Hematopoietic multipotent progenitor cell treated with erythropoietin and hydrocortisone succinate and interleukin-3 and kit ligand, for 15 days (in vitro differentiated cells): ENCODE measurements at regions not wholly inside any gene's neighbourhood (a gene's known extent, or its start where the extent isn't known, plus 50 kb on each side); places are given as distances from the start of the nearest gene placed in this dataset.
"Not testable (repeated sequence)": the region's sequence is repeated elsewhere in the genome, so short reads cannot be mapped to it uniquely, and the experiment has no call there.

ENCODE experiments used
- DNase-seq: peaks from one replicate; pipeline ENCODE4 v3.0.0-alpha.2; 2015; ENCODE audit warnings: low spot score

DNA sequence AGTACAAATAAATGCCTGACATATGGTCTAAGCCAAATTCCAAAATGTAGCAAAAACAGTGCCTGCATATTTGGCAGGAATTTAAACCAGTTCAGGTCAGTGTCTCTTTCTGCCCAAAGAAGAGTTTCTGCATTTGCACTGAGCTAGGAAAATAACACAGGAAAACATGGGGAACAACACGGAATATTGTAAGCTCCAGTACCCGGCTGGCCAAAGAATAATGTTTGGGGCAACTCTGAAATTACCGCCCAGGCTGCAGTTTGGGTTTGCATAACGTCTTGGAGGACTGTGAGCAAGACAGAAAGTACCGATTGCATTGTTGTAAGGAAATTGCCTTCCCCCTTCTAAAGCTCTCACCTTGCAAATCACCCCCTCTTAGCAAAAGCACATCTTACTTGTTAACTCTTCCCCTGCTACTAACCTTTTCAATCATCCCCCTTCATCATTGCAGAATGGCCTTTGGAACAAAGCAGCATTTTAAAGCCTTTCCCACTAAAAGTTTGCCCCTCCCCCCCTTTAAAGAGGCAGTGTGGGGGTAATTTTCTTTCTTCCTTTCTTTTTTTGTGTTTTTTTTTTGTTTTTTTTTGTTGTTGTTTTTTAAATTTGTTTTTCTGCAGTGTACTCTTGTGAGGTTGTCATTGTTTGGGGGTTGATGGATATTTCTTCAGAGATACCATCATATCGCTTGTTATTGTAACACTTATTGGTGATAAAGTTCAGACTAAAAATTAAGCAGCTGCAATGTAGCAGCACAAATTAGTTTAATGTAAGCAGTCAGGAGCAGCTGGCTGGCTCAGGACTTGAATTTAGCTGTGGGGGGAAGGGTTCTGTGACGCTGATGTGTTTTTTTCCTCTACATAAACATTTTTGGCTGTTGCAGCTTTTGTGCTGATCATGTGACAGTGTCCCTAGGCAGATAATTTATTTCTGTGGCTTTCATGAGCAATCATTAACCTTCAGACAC, 100.0 kb upstream of the CITED2 start:
- DNase-seq: peak; percentile 84

DNA sequence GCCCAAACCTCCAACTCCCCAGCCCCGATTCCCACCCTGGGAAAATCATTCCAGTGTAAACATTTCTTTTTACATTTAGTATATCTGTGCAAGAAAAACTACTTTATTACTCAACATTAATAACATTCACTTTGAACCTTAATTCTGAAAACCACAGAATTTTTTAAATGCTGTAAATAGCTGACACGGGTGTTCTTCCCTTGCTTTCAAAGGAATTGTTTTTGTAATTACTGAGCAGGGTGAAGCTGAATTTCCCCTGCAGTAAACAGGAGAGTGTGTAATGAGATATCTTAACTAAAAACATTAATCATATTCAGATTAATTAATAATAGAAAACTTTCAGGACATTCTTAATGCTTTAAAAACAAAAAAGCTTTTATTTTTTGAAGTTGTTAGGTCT, 99.3 kb upstream of the CITED2 start:
- DNase-seq: no peak

DNA sequence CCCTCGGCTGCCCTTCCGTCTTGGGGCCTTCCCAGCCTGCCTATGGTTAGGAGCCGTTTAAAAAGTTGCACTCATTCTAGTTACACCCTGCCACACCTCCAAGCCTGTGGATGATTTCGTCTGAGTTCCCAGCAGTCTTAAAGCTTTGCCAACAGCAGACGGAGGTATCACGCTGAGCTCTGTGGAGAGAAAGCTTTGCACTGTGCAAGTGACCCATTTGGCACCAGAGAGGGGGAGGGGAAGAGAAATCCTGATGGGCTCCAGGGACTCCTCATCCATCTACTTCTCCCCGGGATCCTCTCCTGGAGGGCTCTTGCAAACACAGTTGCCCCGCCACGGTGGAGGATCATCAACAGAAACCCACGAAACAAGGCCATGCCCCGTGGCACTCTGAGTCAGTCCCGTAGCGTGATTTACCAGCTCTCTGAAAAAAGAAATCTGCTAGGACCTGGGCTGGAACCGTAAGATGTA, 98.8 kb upstream of the CITED2 start:
- DNase-seq: peak; percentile 74

DNA sequence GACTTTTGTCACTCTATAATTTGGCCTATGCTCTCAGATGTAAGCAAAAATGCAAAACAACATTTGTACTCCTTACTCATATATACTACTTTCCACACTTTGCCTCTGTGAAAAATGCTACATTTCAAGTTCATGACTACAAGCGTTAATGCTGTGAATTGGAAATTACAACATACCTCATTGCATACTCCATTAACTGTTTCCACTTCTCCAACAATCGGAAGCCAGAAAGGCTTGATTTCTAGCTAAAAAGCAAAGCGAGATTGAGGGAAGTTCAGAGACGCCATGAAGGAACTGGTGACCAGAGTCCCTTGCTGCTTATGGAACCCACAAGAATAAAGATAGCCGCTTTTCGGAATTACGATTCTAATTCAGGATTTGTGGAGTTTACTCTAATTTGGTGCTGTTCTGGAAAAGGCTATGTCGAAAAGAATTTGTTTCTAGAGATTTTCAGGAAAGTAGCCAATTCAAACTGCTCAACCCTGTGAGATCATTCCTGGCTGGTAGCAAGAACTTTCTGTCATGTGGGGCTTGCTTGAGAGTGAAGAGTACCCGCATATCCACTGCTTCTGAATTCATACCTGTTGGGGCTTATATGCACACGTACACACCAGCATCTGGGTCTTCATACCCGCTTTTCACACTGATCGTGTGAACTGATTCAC, 98.0 kb upstream of the CITED2 start:
- DNase-seq: no peak

DNA sequence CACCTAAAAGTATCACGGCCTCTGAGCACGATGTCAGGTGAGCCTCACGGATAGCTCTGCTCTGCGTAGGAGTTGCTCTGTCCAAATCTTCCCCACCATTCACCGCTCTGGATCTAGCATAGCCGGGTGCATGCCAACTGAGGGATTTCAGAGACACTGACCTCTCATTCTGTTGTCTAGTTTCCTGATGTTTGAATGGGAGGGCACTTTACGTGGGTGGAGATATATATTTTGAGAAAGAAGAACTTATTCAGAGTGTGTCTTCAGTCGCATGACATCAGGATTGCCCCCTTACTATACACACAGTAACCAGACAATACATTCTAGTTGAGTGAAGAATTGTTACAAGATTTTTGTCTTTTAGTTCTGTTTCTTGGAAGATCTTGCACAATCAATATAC, 96.5 kb upstream of the CITED2 start:
- no peak for DNase-seq

DNA sequence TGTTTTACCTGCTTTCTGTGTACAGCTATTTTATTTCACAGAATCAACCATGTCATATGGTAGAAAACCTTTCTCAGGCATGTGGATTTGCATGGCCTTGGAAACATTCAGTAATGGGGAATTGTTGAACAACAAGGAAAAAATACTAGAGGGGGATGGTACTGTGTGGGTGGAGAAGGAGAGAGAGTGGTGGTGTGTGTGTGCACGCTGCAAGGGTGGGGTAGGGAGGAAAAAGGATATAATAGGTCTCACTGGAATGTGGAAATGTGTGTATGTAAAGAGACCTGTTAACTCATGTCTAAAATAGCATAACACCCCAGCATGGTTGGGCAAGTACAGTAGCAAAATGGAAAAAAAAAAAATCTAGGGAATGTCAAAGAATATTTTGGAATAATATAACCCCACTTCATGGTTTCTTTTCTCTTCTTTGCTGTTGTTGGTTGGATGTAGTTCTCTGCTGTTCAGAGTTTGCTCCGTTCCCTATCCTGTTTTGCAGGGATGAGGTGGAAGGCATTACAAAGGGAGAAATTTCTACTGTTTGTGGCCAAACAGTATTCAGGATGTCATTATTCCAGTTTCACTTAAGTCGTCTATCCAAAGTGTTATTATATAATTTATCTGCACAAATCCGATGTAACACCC, 93.9 kb upstream of the CITED2 start:
- DNase-seq: no peak

DNA sequence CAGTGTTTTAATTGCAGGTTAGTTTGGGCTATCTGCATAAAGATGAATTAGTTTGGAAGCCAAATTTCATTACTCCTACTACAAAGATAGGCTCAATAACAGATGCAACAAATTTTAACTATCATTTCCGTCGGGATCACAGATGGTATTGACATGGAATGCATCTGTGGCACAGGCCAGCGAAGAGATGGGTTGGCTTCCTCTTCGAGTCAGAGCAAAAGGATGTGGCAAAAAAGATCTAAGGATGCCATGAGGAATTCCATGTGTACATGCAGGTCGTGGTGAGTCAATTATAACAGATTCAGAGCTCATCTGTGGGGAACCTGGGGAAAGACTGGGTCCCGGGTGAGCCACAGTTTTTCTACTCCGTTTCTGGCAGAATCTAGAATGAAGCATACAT, 83.0 kb upstream of the CITED2 start:
- DNase-seq: no peak

DNA sequence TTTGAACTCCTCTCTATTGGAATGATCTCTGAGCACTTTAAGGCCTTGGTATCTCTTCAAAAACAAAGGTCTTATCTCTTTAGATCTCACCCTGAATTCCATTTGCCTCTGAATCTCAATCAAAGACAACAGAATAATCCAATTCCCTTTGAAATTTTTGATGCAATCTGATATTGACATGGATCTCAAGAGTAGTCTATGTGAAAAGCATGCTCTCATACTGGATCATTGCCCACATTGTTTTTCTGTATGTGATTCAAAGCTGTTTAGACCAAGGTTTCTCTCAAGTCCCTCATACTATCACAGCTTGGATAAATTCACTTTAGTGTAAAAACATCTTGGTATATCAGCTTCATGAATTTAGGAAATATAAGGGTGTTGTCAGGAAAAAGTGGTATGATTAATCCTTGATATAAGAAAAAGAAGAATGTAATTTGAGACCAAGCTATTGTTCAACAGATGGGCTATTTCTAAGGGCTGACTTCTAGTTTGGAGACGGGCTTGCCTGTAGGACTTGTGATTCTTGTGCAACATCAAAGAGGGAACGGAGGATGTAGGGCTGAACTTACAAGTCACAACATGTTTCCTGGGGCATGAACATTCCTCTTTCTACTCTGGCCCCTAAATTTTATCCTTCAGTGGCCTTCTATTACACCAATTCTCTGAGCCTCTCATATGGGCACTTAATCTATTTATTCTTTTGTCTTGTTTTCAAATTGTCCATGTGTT, 77.9 kb upstream of the CITED2 start:
- no peak for DNase-seq

DNA sequence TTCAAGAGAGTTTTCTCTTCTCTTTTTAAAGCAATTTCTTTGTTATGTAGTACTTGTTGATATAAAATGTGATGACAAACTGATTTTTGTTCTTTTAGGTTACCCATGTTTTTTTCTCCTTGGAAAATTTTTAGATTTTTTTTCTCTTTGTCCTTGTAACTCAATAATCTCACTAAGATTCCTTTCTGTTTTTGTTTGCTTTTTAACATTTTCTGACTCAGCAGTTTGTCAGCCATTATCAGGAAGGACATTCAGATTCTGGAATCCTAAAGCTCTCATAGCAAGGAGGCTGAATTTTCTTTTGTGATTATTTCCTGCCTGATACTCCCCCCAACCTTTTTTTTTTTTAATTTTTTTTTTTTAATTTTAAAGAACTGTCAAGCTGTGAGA, 75.2 kb upstream of the CITED2 start:
- peak; percentile 38 for DNase-seq

DNA sequence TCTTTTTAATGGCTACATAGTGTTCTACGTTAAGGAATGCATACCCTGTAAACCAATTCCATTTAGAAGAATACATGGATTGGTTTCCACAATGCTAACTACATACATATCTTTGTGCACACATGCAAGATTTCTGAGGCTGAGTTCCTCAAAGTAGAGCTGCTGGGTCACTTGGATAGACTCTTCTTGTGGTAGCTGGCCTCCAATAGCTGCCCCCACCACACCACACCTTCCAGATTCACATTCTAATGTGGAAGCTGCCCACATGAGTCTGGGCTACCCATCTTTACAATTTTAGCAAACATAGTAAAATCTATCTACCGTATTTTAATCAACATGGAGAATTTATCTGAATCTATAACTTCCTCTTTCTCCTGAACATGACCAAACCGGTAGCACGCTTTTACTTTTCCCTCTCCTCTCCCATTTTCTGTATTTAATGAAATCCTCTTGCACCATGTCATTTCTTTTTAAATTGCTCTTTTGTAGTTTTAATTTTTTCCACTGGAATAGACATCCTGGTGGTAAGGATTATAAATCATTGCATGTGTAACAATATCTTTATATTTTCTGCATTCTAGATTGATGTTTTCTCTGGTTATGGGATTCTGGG, 74.7 kb upstream of the CITED2 start:
- peak; percentile 26 for DNase-seq

DNA sequence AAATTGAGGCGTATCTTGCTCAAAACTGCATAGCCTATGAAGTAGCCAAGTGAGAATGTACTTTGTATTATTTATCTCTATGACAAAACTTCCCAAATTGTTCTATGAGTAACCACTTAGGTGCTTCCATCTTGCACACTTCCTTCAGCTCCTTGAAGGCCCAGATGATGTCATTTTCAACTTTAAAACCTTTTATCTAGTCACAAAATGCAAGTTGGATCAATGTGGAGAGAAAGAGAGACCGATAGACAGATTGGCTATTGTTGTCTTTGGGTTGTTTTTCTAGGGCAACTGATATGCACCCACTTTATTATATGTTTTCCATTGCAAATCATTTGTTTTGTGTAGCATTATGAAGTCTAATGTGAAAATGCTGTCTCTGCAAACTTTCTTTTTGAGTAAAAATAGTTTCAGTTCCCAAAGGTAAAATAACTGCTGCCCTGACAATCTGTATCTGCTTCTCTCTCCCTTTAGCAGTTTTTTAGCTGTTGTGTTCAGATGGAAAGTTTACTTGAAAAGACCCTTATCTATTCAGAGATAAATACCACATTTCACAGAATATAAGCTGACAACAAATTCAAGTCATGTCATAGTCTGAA, 73.7 kb upstream of the CITED2 start:
- peak; percentile 59 for DNase-seq

DNA sequence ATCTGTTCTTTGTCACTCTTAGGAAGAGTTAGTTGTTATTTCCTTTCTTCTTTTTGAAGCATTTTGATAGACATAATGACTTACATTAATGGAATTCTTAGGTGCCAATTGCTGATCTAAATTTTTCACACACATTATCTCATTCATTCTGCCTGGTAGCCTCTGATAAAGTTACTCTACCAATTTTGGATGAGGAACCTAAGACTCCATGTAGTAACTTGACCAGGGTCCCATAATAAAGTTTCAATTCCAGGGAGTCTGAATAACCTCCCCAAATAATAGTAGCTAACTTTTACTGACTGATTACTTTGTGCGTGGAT, 73.2 kb upstream of the CITED2 start:
- peak; percentile 60 for DNase-seq

DNA sequence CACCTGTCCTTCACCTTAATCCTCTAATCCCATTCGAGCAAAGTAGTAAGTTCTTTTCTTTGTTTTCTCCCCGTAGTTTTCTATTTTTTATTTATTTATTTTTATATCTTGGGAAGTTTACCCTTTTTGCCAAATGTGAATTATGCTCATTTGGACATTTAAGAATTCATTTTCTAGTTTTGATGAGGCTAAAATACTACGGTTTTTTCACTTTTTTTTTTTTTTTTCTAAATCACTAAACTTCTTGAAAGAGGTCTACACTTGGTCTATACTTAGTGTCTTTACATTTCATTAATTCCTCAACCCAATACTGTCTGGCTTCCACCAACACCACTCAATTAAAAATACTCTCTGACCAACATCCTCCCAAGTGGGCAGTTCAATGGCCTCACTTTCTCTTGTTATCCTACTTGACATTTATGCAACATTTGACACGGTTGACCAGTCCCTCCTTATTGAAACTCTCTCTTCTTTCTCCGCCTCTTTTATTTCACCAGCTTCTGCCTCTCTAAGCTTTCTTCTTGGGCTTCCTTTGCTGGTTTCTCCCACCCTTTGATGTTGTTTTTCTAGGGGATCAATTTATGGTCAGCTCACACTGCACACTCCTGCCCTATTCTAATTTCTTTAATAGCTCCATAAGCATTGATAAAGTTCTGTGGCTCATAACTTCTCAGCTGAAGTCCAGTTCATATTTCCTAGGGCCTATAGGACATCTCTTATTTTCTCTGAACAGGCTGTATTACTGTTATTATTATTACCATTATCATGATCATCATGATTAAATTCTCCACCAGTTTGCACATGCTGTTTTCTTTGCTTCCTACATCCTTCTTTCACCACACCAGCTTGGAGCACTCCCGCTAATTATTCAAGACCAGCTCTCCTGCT, 72.6 kb upstream of the CITED2 start:
- peak; percentile 34 for DNase-seq

DNA sequence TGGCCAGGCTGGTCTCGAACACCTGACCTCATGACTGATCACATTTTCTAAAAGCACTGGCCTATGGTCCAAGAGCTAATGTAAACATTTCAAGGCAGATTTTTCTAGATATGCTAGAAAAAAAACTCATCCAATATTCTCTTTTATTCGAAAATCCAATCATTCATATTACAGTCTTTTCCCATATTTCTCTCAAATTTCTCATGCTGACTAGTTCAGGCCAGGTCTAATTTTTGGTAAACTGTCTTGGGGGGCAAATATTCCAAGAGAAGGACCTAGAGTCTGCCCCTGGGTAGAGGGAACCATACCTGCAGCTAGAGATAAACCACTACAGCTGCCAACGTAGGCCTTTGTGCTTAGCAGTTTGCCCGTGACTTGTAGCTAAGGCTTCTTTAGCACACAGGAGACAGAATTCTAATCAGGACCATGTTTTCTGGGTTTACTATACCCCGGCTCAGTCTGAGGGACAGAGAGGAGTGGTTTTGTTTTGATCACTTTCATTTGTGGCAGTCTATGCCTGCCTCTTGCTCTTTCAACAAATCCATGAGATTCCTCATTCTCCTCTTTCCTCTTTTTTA, 71.8 kb upstream of the CITED2 start:
- DNase-seq: peak; percentile 73

DNA sequence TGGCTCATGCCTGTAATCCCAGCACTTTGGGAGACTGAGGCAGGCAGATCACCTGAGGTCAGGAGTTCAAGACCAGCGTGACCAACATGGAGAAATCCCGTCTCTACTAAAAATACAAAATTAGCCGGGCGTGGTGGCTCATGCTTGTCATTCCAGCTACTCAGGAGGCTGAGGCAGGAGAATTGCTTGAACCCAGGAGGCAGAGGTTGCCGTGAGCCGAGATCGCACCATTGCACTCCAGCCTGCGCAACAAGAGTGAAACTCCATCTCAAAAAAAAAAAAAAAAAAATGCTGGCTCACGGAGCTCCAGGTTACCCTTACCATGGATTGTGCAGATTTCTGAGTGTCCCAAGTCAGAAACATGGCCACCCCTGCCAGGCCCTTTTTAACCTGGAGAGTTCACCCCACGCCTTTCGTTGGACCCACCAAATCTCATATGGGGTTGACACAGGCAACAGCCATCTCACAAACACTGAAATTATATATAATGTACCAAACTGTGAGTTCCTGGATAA, 69.9 kb upstream of the CITED2 start:
- DNase-seq: not testable (repeated sequence)

DNA sequence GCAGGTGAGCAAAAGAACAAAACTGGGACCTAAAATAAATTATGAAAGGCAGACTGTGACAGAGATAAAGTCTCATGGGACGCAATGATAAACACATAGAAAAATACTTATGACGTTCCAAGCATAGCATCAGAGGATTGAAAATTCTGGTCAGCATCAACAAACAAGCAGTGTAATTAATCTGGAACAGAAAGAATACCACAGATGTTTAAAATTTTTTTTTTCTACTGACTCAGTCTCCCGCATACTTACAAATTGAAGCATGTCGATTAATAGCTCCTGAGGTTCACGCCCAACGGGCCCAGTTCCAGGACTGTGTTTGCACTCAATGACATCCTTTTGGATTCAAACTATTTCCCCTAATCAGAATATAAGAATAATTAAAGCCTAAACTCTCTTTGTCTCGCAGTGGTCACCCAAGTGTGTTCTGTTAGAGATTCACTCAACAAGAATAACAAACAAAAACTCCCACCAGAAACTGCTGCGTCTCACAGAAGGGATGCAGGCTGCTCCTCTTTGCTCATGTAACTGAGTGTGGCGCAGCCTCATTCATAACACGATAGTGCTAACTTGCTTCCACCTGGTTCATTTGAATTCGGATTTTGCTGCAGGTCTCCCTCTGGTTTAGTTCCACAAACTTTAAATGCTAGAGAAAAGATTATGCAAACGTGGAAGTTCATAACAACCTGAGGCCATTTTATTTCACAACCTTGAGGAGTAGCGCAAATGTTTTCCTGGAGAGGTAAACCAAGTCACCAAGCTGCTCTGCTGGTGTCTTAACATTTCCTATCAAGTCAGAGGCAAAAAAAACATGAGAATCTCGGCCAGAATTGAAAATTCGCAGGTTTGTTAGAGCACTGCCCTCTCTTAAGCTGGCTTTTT, 69.0 kb upstream of the CITED2 start:
- peak; percentile 62 for DNase-seq

DNA sequence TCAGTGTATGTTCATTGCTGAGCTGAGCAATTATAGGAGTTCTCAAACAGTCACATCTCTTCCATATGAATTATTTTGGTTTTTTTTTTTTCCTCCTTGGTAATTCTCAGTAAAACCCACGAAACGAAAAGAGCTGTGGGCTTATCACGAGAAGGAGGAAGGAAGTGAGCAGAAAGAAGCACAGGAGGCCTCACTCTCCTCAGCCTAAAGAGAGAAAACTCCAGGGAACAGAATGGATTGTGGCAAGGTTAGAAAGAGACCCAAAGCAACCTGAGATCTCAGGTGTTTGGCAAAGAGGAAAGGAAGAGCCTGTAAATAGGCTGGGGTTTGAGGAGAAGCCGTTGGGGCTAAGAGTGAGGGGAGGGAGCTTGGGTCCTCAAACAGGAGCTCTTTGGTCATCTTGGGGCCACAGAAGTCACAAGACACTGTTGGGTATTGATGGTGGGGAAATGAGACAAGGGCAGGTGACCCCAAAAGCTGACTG, 67.8 kb upstream of the CITED2 start:
- peak; percentile 22 for DNase-seq

DNA sequence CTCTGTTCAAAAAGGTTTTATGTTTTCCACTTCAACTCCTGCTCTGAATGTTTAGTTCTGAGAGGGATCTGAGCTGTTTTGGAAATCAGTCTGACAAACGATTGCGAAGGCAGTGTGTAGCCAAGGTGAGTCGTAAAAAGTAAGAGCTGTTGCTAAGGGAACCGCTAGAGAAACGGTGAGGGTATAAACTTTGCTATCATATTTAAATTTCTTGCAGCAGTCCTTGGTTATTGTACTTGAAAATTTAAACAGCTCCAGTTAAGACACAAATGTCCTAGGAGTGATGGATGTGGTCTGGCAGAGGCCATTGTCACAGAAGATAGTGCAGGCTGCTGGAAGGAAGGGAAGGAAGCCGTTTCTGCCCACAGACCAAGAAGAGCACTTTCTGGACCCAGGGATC, 64.9 kb upstream of the CITED2 start:
- DNase-seq: no peak

DNA sequence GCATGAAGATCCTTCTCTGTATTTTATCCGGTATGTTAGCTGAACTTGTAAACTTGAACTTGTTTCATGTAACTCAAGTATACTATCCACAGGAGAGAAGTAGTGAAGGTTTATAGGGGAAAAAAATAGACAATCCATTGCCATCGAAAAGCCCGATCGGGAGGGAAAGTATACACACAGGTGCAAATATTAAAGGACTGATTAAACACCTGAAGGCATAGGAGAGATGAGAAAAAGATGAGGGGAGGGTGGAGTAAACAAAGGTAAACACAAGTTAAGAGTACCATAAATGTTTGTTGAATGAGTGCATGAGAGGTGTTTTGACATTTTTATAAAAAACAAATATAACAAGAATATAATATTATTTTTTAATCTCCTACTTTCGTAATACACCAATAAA, 64.3 kb upstream of the CITED2 start:
- DNase-seq: no peak
